Sigmoid colon (tissue), 6 donors: ENCODE measurements at regions not wholly inside any gene's neighbourhood (a gene's known extent, or its start where the extent isn't known, plus 50 kb on each side); places are given as distances from the start of the nearest gene placed in this dataset.

Experiments used
- DNase-seq: peaks from one replicate; pipeline ENCODE4 v3.0.0-alpha.2; 2019
- H3K27ac ChIP-seq, 4 donors: fragments of 200-600 bp; sonication (generic); one replicate each; pipeline ENCODE4 v1.5.1; 2016 to 2019; ENCODE audit warnings: mild to moderate bottlenecking in 1 of 4
- H3K27me3 ChIP-seq, 3 donors: fragments of 200-600 bp; sonication (generic); one replicate each; pipeline ENCODE4 v1.5.1; 2019; ENCODE audit warnings: mild to moderate bottlenecking in 1 of 3
- H3K36me3 ChIP-seq, 4 donors: fragments of 200-600 bp; sonication (generic); one replicate each; pipeline ENCODE4 v1.5.1; 2016 to 2019
- H3K4me1 ChIP-seq, 4 donors: fragments of 200-600 bp; sonication (generic); one replicate each; pipeline ENCODE4 v1.5.1; 2017 to 2019
- H3K4me3 ChIP-seq, 4 donors: fragments of 200-600 bp; sonication (generic); one replicate each; pipeline ENCODE4 v1.5.1; 2017 to 2019; ENCODE audit warnings: mild to moderate bottlenecking in 2 of 4, moderate library complexity in 1 of 4
- H3K9me3 ChIP-seq, 4 donors: fragments of 200-600 bp in 3 of 4; sonication (generic) in 3 of 4; one replicate each; pipeline versions ENCODE4 v1.5.1 to v1.6.1; 2013 to 2019
- CTCF ChIP-seq, 4 experiments: fragments of 450-650 bp in 3 of 4; fragments of 200-600 bp in 1 of 4; IDR thresholded peaks; one replicate each; pipeline ENCODE4 v1.5.1; 2016 to 2019; ENCODE audit warnings: antibody characterized with exemption in 4 of 4, mild to moderate bottlenecking in 3 of 4, moderate library complexity in 2 of 4
- EP300 ChIP-seq, 4 donors: sonication (generic); formaldehyde crosslinking; IDR thresholded peaks; one replicate each; pipeline ENCODE4 v1.6.1; 2017; ENCODE audit warnings: antibody characterized with exemption in 4 of 4
- POLR2A ChIP-seq, 2 donors: fragments of 450-650 bp; IDR thresholded peaks; one replicate each; pipeline ENCODE4 v1.6.1; 2016; ENCODE audit warnings: antibody characterized with exemption in 2 of 2, mild to moderate bottlenecking in 2 of 2, moderate library complexity in 2 of 2
- POLR2AphosphoS5 ChIP-seq, 4 donors: sonication (generic); formaldehyde crosslinking; IDR thresholded peaks; one replicate each; pipeline ENCODE4 v1.6.1; 2017; ENCODE audit warnings: antibody characterized with exemption in 4 of 4
- WGBS, 2 donors: extraction: QIAGEN DNeasy Blood & Tissue Kit; methylation state at CpG; one replicate each; pipeline ENCODE4 v1.1.7; 2013; 5-methylcytosine and 5-hydroxymethylcytosine counted together
- intact Hi-C: fragments of 100-400 bp; cut with DNase I; formaldehyde crosslinking; loops from one replicate; pipeline ENCODE4 v1.15.1; 2023
- donor health status: healthy with polysubstance abuse.
- donor health status: healthy.

DNA sequence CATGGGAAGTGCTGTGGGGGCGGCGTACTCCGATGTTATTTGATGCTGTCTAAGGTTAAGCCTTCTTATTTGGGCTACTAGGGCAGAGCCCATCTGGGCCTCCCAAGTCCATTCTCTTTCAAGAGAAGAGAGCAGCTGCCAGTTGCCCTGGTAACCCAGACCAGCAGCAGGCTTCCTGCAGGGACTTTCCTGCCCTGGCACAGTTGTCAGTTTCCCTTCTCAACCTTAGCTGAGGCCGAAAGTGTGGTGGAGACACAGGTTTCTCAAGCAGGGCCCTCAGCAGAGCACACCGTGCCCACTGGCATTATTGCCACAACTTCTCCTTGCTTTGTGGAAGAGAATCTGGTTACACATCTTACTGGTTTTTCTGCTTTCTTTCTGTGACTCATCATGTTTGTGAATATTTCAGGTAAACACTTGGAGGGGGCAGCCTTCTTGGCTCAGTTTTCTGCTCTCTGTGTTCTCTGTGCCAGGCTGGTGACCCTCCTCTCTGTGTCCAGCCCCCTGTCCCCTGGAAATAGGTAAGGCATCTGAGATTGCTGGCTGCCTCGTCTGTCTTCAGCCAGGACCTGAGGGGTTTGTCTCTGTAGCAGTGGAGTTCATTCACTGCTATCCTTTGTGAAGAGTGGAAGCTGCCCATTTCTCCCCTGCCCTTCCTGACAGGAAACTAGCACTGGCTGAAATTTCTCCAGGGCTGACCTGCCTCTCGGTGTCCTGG lies 111.0 kb downstream of the B3GNT2 start:
- intact Hi-C loops, result no loop called here
- H3K36me3 ChIP-seq, result no peaks in the 10 kb centered on the region
- H3K4me3 ChIP-seq, result no peak overlapping the region
- no peak for DNase-seq
- peak overlapping the region in 2 of 4 donors; percentile 28 to 55 for H3K27ac ChIP-seq
- WGBS, 2 donors, result 46 to 52% methylated on average over 7 of the region's 7 CpGs
- no peaks in the 10 kb centered on the region for H3K4me1 ChIP-seq
- H3K27me3 ChIP-seq, result no peaks in the 10 kb centered on the region
- no peaks in the 10 kb centered on the region for H3K9me3 ChIP-seq
- TF ChIP-seq CTCF (IDR thresholded peaks at IDR 0.05), result no peak
- no peak for TF ChIP-seq POLR2A (IDR thresholded peaks at IDR 0.05)

DNA sequence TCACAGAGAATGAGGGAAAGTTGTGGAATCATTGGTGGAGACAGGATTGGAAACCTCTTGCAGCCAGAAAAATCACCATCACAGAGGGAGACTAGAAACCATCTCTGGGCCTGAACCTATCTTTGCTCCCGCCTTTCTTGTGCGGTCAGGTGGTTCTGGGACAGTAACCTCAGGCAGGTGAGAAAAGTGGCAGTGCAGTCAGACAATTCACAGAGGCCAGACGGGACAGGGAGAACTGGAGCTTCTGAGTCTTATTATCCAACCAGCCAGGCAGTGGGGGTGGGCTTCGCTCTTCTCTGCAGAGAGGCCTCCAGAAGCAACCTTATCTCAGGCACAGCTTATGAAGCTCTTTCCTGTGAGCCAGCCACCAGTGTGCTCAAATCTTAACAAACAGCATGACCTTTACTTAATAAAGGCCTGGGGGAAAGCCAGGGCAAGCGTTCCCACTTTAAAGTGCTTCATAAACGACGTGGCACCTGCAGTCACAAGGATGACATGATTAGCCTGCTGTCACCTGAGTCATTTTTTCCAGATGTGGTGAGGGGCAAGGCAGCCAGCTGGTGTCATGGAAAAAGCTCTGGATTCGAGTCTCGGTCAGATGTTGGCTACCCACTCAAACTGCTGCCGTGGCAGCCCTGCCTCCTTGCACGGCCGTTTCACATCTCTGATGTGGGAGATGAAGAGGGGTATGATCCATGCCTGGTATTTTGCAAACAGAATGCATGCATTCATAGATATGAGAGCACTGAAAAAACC lies 109.7 kb downstream of the B3GNT2 start:
- Histone ChIP-seq H3K9me3 (no peaks in the 10 kb centered on the region), H3K36me3 (no peaks in the 10 kb centered on the region), H3K27me3 (no peaks in the 10 kb centered on the region), H3K4me1 (no peaks in the 10 kb centered on the region), H3K4me3 (no peak overlapping the region), H3K27ac (peak overlapping the region in 1 of 4 donors; percentile 8)
- no peak for DNase-seq
- 63 to 65% methylated on average over 12 of the region's 12 CpGs for whole genome bisulfite sequencing, 2 donors
- intact Hi-C loops, result no loop called here
- TF ChIP-seq CTCF (IDR thresholded peaks at IDR 0.05) (no peak), POLR2AphosphoS5 (IDR thresholded peaks at IDR 0.05) (no peak), POLR2A (IDR thresholded peaks at IDR 0.05) (no peak), EP300 (IDR thresholded peaks at IDR 0.05) (no peak)

DNA sequence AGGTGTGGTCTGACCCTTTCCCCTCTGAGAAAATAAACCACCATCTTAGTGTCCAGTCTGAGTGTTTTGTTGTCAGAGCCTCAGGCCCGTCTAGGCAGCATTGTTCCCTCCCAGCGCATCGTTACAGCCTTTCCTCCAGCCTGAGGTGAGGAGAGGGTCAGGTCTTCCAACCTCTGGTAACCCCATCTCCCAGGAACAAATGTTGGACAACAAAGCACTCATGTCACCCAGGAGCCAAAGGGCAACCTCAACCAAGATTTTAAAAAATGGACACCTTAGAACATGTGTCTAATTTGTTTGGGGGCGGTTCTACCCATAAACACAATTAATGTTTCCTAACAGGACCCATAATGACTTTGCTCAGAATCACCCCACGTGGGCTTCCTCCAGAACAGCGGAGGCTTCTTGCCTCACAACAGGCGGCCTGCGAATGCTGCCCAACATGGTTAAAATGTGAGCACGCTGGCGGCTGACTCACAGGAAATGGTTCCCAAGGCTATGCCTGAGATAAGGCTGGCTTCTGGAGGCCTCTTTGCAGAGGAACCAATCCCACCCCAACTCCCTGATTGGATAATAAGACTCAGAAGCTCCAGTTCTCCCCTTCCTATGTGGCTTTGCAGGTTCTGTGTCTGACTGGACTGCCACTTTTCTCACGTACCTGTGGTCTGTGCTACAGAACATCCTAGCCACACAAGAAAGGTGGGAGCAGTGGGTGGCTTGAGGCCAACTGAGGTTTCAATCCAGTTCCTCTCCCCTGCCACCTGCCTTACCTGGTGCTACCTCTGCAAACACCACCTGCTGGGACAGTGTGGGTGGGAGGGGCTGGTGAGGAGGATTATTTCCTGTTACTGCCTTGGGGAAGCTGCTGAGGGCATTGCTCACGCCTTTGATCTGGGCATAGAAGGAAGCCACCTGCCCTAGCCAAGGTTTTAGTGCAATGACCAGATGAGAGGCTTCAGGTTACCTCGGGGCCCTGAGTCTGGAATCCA lies 108.8 kb downstream of the B3GNT2 start:
- no peak overlapping the region for H3K4me3 ChIP-seq
- peak overlapping the region in 1 of 4 donors; percentile 19 for H3K27ac ChIP-seq
- TF ChIP-seq POLR2A (IDR thresholded peaks at IDR 0.05), result no peak
- no peak for TF ChIP-seq EP300 (IDR thresholded peaks at IDR 0.05)
- TF ChIP-seq CTCF (IDR thresholded peaks at IDR 0.05), result no peak
- TF ChIP-seq POLR2AphosphoS5 (IDR thresholded peaks at IDR 0.05), result peak in 2 of 4 donors; percentile 16 to 24
- intact Hi-C loops, result no loop called here
- 39% methylated on average over 13 of the region's 13 CpGs for WGBS, 2 donors
- H3K36me3 ChIP-seq, result no peaks in the 10 kb centered on the region
- H3K4me1 ChIP-seq, result no peaks in the 10 kb centered on the region
- H3K9me3 ChIP-seq, result no peaks in the 10 kb centered on the region
- no peaks in the 10 kb centered on the region for H3K27me3 ChIP-seq
- DNase-seq, result no peak

DNA sequence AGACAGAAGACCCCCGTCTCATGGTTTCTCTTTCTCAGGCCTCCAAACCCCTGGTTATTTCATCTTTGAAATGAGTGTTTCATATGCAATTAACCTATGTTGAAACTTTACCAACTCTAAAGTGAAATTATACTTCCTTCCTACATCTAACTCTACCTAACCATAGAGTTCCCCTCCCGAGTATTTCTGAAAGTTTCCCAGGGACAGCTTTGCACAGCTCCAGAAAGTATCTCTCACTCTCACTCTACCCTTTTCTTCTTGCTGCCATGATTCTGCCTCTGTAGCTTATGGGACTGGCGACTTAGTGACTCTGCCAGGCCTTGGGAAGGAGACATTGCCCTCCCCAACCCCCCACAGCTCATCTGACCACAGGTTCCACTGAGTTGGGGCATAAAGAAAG lies 107.9 kb downstream of the B3GNT2 start:
- 62 to 91% methylated on average over 3 of the region's 3 CpGs for WGBS, 2 donors
- intact Hi-C loops, result no loop called here
- H3K9me3 ChIP-seq, result no peaks in the 10 kb centered on the region
- no peak for DNase-seq
- no peak overlapping the region for H3K4me3 ChIP-seq
- no peaks in the 10 kb centered on the region for H3K27me3 ChIP-seq
- TF ChIP-seq EP300 (IDR thresholded peaks at IDR 0.05) (no peak), POLR2A (IDR thresholded peaks at IDR 0.05) (no peak), CTCF (IDR thresholded peaks at IDR 0.05) (no peak), POLR2AphosphoS5 (IDR thresholded peaks at IDR 0.05) (no peak)
- H3K4me1 ChIP-seq, result no peaks in the 10 kb centered on the region
- peak overlapping the region in 1 of 4 donors; percentile 19 for H3K27ac ChIP-seq
- no peaks in the 10 kb centered on the region for H3K36me3 ChIP-seq
